ENCODE measurements at regions not wholly inside any gene's neighbourhood (a gene's known extent, or its start where the extent isn't known, plus 50 kb on each side); places are given as distances from the start of the nearest gene placed in this dataset.

- TF ChIP-seq CTCF (IDR thresholded peaks at IDR 0.05; ENCODE audit: insufficient read depth, low read depth, low read length) (no peak), EZH2 (IDR thresholded peaks at IDR 0.05; ENCODE audit: insufficient read depth, low read length) (no peak)
Observed at GRCh38 chr20:12729326-12729725, 279.4 kb upstream of the SPTLC3 start.
